H1 (cell line): ENCODE measurements at regions not wholly inside any gene's neighbourhood (a gene's known extent, or its start where the extent isn't known, plus 50 kb on each side); places are given as distances from the start of the nearest gene placed in this dataset.

Experiments
- CTCF ChIA-PET: fragments of 300-600 bp; sonication (Branson Sonifier 250); formaldehyde crosslinking; loops from one replicate; lab custom pipeline; 2021; ENCODE audit not compliant: partially characterized antibody; lab: Charles Lee
- POLR2A ChIA-PET: fragments of 300-600 bp; sonication (Branson Sonifier 250); formaldehyde crosslinking; loops from one replicate; lab custom pipeline; 2021; ENCODE audit warnings: inconsistent platforms; ENCODE audit not compliant: partially characterized antibody; lab: Charles Lee
- DNase-seq, 2 experiments: peaks; one replicate each; pipeline versions ENCODE4 v3.0.0 to v3.0.0-alpha.2; 2010 to 2022; ENCODE audit warnings: low spot score in 2 of 2, low read depth in 1 of 2, mixed read lengths in 1 of 2
- FAIRE-seq: peaks from 2 replicates; lab custom pipeline; 2011; peaks lifted over from hg19 to GRCh38; lab: Jason Lieb, UNC
- H2AFZ ChIP-seq: 2 replicates; pipeline ENCODE4 v1.8.1; 2012; ENCODE audit warnings: low read length, inconsistent platforms
- H2AK5ac ChIP-seq: 2 replicates; pipeline ENCODE4 v1.6.1; 2013; ENCODE audit warnings: low read depth, low read length
- H2BK120ac ChIP-seq: replicated peaks from 2 replicates; pipeline ENCODE3; 2013; ENCODE audit warnings: low read depth, low read length, inconsistent platforms
- H2BK12ac ChIP-seq: 2 replicates; pipeline ENCODE4 v1.6.1; 2013; ENCODE audit warnings: low read depth, low read length
- H2BK15ac ChIP-seq: 2 replicates; pipeline ENCODE4 v1.6.1; 2013; ENCODE audit warnings: low read length
- H2BK20ac ChIP-seq: 2 replicates; pipeline ENCODE4 v1.6.1; 2013; ENCODE audit warnings: low read length
- H2BK5ac ChIP-seq: 2 replicates; pipeline ENCODE4 v1.6.1; 2013; ENCODE audit warnings: low read depth, low read length
- H3K14ac ChIP-seq: 2 replicates; pipeline ENCODE4 v1.6.1; 2013; ENCODE audit warnings: inconsistent platforms; ENCODE audit not compliant: insufficient read length
- H3K18ac ChIP-seq: 2 replicates; pipeline ENCODE4 v1.6.1; 2013; ENCODE audit warnings: low read length; ENCODE audit errors: extremely low read depth
- H3K23ac ChIP-seq: 2 replicates; pipeline ENCODE4 v1.6.1; 2013; ENCODE audit warnings: inconsistent platforms; ENCODE audit not compliant: insufficient read length
- H3K23me2 ChIP-seq: 2 replicates; pipeline ENCODE4 v1.6.1; 2013; ENCODE audit warnings: low read depth, low read length
- H3K27ac ChIP-seq: 2 replicates; pipeline ENCODE4 v1.6.1; 2011; ENCODE audit warnings: low read depth, low read length, inconsistent platforms
- H3K27me3 ChIP-seq, 4 experiments: replicated peaks in 1 of 4; 1 replicate in 1 of 4; 2 replicates in 3 of 4; pipeline versions ENCODE4 v1.6.1 to v1.8.1; 2011 to 2013; ENCODE audit warnings: low read length in 3 of 4, mild to moderate bottlenecking in 3 of 4, inconsistent platforms in 2 of 4, mixed read lengths in 2 of 4, moderate library complexity in 1 of 4; ENCODE audit not compliant: control insufficient read depth in 3 of 4, insufficient read depth in 3 of 4; ENCODE audit errors: extremely low read depth in 1 of 4
- H3K36me3 ChIP-seq, 4 experiments: 2 replicates each; pipeline versions ENCODE4 v1.6.1 to v1.8.1; 2011 to 2013; ENCODE audit warnings: mild to moderate bottlenecking in 4 of 4, low read length in 3 of 4, moderate library complexity in 2 of 4, control low read depth in 1 of 4, inconsistent platforms in 1 of 4; ENCODE audit not compliant: insufficient read depth in 4 of 4, control insufficient read depth in 2 of 4
- H3K4ac ChIP-seq: replicated peaks from 2 replicates; pipeline ENCODE3; 2013; ENCODE audit warnings: low read length, low read depth, mixed read lengths, inconsistent platforms; ENCODE audit not compliant: insufficient read length
- H3K4me1 ChIP-seq, 4 experiments: replicated peaks in 1 of 4; 1 replicate in 1 of 4; 2 replicates in 3 of 4; pipeline versions ENCODE4 v1.6.1 to v1.8.1; 2011 to 2013; ENCODE audit warnings: low read length in 3 of 4, inconsistent platforms in 2 of 4, mixed read lengths in 1 of 4; ENCODE audit not compliant: insufficient read depth in 4 of 4, control insufficient read depth in 3 of 4
- H3K4me2 ChIP-seq, 2 experiments: 2 replicates each; pipeline versions ENCODE4 v1.6.1 to v1.8.1; 2011 to 2013; ENCODE audit warnings: low read depth in 2 of 2, low read length in 2 of 2, control low read depth in 1 of 2, inconsistent platforms in 1 of 2, mild to moderate bottlenecking in 1 of 2; ENCODE audit not compliant: insufficient read depth in 1 of 2
- H3K4me3 ChIP-seq, 4 experiments: fragments of 200-600, 300-600 bp in 1 of 4; sonication (generic), shearing (Covaris generic), sonication (Bioruptor Twin) in 1 of 4; 2 replicates each; pipeline versions ENCODE4 v1.5.1 to v1.8.1; 2011 to 2016; ENCODE audit warnings: low read length in 4 of 4, low read depth in 3 of 4, control low read depth in 2 of 4, inconsistent platforms in 2 of 4, mild to moderate bottlenecking in 2 of 4, mixed read lengths in 1 of 4, moderate library complexity in 1 of 4; ENCODE audit not compliant: insufficient read depth in 2 of 4; ENCODE audit errors: extremely low read depth in 1 of 4
- H3K56ac ChIP-seq: replicated peaks from 2 replicates; pipeline ENCODE3; 2013; ENCODE audit warnings: low read depth, mild to moderate bottlenecking, mixed read lengths, low read length, inconsistent platforms; ENCODE audit not compliant: insufficient read length
- H3K79me1 ChIP-seq: 2 replicates; pipeline ENCODE4 v1.6.1; 2013; ENCODE audit warnings: low read depth, low read length, control low read depth
- H3K79me2 ChIP-seq, 2 experiments: 2 replicates each; pipeline versions ENCODE4 v1.6.1 to v1.8.1; 2012 to 2013; ENCODE audit warnings: low read length in 2 of 2, mild to moderate bottlenecking in 2 of 2, inconsistent platforms in 1 of 2; ENCODE audit not compliant: insufficient read depth in 2 of 2, control insufficient read depth in 1 of 2
- H3K9ac ChIP-seq, 4 experiments: replicated peaks in 1 of 4; 1 replicate in 1 of 4; 2 replicates in 3 of 4; pipeline versions ENCODE4 v1.6.1 to v1.8.1; 2011 to 2013; ENCODE audit warnings: low read depth in 3 of 4, low read length in 3 of 4, control low read depth in 2 of 4, mild to moderate bottlenecking in 2 of 4, moderate library complexity in 2 of 4, inconsistent platforms in 1 of 4; ENCODE audit errors: extremely low read depth in 1 of 4
- H3K9me3 ChIP-seq, 2 experiments: 2 replicates each; pipeline versions ENCODE4 v1.6.1 to v1.8.1; 2012 to 2013; ENCODE audit warnings: mild to moderate bottlenecking in 2 of 2, moderate library complexity in 2 of 2, control low read depth in 1 of 2, inconsistent platforms in 1 of 2, low read depth in 1 of 2, low read length in 1 of 2, mixed read lengths in 1 of 2; ENCODE audit not compliant: insufficient read depth in 2 of 2
- H4K20me1 ChIP-seq, 2 experiments: replicated peaks in 1 of 2; 2 replicates each; pipeline versions ENCODE3 to v1.8.1; 2011 to 2013; ENCODE audit warnings: inconsistent platforms in 2 of 2, low read length in 2 of 2, mild to moderate bottlenecking in 1 of 2; ENCODE audit not compliant: insufficient read depth in 2 of 2, control insufficient read depth in 1 of 2
- H4K5ac ChIP-seq: 2 replicates; pipeline ENCODE4 v1.6.1; 2013; ENCODE audit warnings: low read length, low read depth, mixed read lengths, inconsistent platforms; ENCODE audit not compliant: insufficient read length
- H4K8ac ChIP-seq: 2 replicates; pipeline ENCODE4 v1.8.0; 2013; ENCODE audit warnings: mild to moderate bottlenecking, moderate library complexity, low read length, inconsistent platforms; ENCODE audit not compliant: insufficient read depth; ENCODE audit errors: extremely low read depth
- H4K91ac ChIP-seq: replicated peaks from 2 replicates; pipeline ENCODE3; 2013; ENCODE audit warnings: low read length, mixed read lengths, inconsistent platforms; ENCODE audit not compliant: insufficient read length
- CREB1 ChIP-seq: IDR thresholded peaks from 2 replicates; pipeline ENCODE4 v1.6.1; 2012; ENCODE audit warnings: inconsistent platforms
- WGBS, 2 experiments: shearing (Covaris generic) in 1 of 2; methylation state at CpG; one replicate each; pipeline versions ENCODE4 v1.1.6 to v1.1.7; 2013 to 2015; ENCODE audit warnings: low lambda C conversion rate in 2 of 2, mixed read lengths in 2 of 2, inconsistent platforms in 1 of 2, low coverage in 1 of 2, missing lambda C conversion rate in 1 of 2; ENCODE audit not compliant: insufficient replicate concordance in 2 of 2, insufficient coverage in 1 of 2, insufficient read length in 1 of 2; ENCODE audit errors: extremely low coverage in 1 of 2, missing lambda C conversion rate in 1 of 2; 5-methylcytosine and 5-hydroxymethylcytosine counted together

- Histone ChIP-seq H2BK12ac (no peak overlapping the region), H3K4me1 (no peaks in the 10 kb centered on the region), H3K4me2 (no peak overlapping the region), H2AFZ (no peak overlapping the region), H2BK20ac (no peak overlapping the region), H3K9me3 (no peaks in the 10 kb centered on the region), H3K36me3 (no peaks in the 10 kb centered on the region), H3K79me1 (no peaks in the 10 kb centered on the region), H4K91ac (no peak overlapping the region), H3K27ac (no peak overlapping the region), H4K8ac (no peak overlapping the region), H3K4me3 (no peak overlapping the region), H4K20me1 (no peaks in the 10 kb centered on the region), H2BK120ac (no peak overlapping the region), H2BK5ac (no peak overlapping the region), H3K9ac (no peak overlapping the region), H3K56ac (no peak overlapping the region), H4K5ac (no peak overlapping the region), H3K18ac (no peak overlapping the region), H3K79me2 (no peaks in the 10 kb centered on the region), H3K4ac (no peak overlapping the region), H3K14ac (no peak overlapping the region), H3K23ac (no peak overlapping the region), H3K27me3 (no peaks in the 10 kb centered on the region), H2AK5ac (no peak overlapping the region), H2BK15ac (no peak overlapping the region), H3K23me2 (no peaks in the 10 kb centered on the region)
- ChIA-PET CTCF (no interaction called here), POLR2A (no interaction called here)
- TF ChIP-seq CREB1 = no peak
- no peak for FAIRE-seq
- 86% methylated on average over 5 of the region's 5 CpGs; no CpG with 5 or more reads in 1 of the 2 experiments for WGBS, 2 experiments
- no peak for DNase-seq
Measured at GRCh38 chr12:16716928-16717327, 111.0 kb upstream of the LMO3 start.
